Fibroblast of gingiva (primary cell): ENCODE measurements at regions not wholly inside any gene's neighbourhood (a gene's known extent, or its start where the extent isn't known, plus 50 kb on each side); places are given as distances from the start of the nearest gene placed in this dataset.

Source experiments
- DNase-seq: peaks from one replicate; pipeline ENCODE4 v3.0.0-alpha.2; 2011; ENCODE audit warnings: low read depth

DNA sequence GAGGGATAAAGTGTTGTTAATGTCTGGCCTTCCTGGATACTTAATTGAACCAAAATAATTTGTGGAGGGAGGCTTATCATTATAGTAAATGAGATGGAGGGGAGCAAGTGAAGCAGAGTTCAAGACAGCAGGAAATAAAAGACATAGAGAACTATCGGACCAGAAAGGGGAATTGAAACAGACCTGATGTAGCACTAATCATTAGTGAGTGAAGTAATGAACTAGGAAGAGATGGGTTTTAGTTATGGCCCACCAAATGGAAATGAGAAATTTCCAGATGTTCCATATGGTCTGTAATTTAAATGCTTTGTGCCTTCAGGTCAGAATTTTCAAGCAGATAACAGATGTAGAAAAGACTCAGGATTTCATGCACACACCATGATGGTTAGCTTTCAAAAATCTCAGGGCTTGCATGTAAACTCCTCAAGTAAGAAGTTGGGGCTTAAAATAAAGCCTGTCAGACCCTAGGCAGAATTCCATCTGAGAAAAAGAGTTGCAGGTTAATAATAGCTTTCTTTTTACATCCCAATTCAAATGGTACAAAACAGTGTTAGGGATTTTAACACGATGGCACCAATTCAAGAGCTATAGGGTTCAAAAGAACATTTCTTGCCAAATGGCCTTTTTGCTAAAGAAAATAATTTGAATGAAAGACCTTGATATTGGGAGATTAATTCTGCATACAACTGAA lies 355.8 kb downstream of the FSCB start:
- DNase-seq, result no peak

DNA sequence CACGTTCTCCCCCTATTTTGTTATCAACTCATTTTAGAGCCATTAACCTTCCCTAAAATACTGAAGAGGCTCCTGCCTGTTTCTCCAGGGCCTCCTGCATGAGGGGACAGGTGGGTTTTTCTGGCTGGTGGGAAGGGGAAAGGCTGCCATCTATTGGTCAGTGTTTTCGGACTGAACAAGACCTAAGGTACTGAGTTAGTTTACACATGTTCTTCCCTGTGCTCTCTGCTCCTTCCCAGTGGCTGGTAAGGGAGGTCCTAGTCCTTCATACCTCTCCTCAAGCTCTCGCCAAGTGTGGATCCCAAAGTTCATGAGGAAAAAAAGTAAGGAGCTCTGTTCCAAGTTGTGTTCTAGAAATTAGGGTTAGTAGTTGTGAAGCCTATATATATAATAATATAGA lies 357.5 kb downstream of the FSCB start:
- DNase-seq, result peak; percentile 1

DNA sequence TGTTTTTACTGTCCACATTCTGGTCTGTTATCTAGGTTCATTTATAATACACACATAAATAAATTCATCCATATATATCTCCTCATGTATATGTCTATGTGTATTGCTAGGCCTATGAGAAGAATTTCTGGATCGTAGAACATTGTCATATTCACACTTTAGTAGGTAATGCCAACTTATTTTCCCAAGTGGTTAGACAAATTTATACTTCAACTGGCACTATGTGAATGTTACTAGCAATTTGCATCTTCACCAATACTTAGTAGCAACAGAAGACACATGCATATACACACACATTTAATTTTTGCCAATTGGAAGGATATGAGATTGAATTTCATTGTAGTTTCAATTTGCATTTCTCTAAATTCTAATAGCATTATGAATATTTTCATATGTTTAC lies 365.1 kb downstream of the FSCB start:
- no peak for DNase-seq

DNA sequence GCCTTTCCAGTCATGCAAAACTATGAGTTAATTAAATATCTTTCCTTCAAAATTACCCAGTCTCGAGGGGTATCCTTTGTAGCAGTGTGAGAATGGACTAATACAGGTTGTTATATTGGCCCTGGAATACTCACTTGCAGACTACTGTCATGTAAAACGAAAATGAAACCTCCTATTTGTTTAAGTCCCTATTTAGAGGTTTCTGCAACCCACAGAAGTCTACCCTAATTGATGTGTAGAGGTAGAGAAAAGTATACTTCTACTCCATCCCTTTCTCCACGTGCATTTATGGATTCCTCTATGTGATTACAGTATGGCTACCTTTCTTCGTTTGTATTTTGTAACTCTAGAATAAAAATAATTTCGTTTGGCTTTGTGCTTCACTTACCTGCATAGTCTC lies 371.1 kb downstream of the FSCB start:
- DNase-seq, result no peak

DNA sequence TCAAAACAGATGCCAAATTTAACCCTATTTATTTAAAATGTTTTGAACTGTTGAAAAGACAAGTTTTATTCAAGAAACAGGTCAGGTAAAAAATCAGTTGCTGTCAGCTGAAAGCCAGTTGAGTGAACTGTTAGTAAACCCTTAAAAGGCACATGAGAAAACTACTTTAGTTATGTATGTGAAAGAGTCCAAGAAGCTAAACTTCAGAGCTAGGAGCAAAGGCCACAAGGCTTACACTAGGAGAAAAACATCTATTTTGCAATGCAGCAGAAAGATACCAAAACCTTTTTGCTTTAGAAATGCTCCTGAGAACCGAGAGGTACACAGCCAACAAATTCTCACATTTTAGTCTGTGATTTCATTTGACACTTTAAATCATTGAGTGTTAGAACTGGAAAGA lies 375.2 kb downstream of the FSCB start:
- no peak for DNase-seq

DNA sequence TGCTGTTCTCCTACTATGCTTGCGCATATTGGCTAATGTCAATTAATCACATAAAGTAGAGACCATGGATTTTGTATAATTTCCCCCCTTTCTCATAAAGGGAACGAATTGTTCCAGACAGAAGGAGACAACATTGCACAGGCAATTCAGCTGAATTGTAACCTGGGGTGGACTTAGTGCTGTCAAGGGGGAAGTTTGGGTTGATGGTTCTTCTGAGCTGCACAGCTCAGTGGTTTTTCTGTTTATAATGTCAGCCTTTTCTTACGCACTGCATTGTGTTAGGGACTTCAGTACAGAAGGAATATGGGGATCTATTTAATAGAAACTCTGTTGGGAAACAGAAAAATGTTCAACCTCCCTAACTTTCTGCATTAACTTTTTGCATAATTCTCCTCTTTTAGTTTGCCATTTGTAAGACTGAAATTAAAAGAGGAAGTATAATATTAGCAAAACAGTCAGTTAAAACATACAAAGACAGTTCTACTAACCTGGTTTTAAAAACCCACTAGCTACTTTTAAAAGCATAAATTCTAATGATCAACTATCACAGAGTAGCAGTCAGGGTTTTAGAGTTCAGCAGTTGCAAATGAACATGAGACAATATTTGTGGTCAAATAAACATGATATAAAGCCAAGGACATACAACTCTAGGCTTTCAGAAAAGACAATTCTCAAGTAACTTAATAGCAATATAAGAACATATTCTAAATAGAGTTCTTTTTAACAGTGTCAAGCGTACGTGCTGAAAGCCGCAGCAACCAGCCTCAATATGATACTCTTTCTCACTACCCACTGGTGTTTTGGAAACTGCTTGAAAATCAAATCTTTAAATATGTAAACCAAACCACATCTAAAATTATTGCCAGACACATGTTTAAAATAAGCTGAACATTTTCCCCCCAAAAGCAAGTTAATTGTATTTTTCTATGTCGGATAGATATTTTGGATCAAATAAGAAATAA lies 393.0 kb downstream of the FSCB start:
- DNase-seq, result no peak

DNA sequence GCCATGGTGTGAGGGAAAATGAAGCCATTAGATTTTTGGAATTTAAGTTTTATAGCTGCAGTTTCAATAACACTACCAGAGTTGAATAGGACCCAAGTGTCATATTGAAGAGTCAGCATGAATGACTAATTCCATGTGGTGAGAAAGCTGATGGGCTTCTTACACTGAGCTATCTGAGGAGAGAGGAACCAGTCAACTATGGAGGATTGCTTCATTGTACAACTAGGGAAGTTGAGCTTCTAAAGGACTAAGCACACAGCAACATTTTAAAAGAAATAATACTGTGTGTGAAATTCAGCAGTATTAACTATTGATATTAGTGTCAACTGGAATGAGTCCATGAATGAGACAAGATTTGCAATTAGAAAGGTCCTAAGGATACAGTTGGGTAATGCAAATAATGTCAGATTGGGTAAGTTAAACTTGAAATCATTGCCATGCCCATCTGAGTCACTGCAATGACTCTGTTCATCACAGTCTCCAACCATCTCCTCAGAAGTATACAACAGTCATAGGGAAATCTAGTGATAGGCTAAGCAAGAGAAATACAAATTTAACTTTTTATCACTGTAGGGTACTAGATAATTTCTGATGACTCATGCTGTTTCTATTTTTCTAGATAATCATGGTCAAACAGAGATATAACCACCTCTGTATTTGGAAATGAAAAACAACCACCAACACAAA lies 394.2 kb downstream of the FSCB start:
- DNase-seq, result peak; percentile 6

DNA sequence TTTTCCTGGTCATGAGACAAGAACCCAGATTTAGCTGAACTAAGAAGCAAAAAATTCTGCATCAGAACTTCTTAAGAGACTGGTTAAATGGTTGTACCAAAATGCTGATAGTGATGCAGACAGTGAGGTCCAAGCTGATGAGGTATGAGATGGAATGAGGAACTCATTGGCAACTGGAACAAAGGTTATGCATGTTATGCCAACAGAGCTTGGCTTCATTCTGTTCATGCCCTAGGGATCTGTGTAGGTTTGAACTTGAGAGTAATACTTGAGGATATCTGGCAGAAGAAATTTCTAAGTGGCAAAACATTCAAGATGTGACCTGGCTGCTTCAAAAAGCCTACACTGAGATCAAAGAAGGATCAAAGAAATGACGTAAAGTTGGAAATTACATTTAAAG lies 398.0 kb downstream of the FSCB start:
- peak; percentile 11 for DNase-seq

DNA sequence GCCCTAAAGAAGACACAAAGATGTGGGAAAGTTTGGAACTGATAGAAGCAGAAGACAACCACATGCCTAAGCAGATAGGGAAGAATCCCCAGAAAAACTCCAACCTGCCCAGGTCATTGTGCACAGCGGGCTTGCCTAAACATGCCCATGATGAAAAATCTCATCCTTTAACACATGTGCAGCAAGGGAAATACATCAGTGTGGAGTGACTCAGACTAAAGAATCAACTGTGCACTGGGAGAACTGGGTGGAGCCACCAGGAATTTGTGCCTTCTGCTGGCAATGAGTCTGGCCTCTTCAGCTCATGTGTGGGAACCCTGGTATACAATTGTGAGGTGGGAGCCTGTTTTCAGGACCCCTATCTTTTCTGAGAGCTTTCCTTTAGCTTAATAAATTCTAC lies 398.5 kb downstream of the FSCB start:
- DNase-seq, result no peak

DNA sequence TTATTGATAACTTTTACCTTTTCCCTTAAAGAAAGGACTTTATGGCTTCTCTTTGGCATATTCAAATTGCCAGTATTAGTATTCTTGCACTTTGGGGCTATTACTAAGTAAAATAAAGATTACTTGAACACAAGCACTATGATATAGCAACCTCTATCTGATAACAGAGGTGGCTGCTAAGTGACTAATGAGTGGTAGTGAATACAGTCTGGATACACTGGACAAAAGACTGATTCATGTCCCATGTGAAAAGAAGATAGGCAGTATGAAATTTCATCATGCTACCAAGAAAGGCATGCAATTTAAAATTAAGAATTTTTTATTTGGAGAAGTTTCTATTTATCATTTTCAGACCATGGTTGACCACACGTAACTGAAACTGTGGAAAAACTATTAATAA lies 399.9 kb downstream of the FSCB start:
- DNase-seq, result no peak

DNA sequence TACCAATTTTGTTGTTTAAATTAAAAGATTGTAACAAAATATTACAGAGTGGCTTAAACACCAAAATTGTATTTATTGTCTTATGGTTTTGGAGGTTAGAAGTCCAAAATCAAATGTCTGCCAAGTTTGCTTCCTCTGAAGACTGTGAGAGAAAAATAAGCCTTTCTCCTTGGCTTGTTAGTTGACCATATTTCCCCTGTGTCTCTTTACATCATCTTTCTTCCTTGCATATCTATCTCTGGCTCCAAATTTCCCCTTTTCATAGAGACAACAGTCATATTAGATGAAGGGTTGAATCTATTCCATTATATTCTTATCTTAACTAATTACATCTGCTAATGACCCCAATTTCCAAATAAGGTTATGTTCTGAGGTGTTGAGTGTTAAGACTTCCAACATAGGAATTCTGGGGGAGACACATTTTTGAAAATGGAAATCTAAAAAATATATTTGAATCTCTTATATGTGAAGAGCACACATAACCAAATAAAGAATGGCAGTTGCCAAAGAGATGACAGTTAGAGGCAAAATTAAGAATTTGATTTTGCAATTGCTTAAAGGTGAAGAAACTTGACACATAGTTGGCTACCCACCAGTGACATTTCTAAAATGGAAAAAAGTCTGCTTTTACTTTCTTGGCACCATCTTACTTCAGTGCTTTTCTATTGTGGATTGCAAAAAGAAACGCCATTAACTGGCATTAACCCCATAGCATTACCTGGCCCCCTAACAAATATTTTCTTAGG lies 407.2 kb downstream of the FSCB start:
- DNase-seq, result no peak

DNA sequence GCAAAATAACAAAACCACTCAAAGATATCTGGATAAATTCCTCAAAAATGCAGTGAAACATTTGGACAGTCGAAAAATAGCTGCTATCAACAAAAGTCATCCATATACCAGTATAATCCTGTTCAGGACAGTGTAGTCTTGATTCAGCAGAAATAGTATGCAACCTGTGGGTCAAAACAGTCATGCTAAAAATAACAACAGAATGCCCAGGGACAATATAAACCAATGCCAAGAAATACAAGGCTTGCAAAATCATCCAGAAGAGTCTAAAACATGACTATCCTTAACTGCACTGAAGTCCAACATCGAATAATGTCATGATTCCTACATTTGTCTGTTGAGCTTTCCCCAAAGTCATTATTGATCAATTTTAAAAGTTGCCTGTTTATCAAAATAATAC lies 425.9 kb downstream of the FSCB start:
- DNase-seq, result peak; percentile 36

DNA sequence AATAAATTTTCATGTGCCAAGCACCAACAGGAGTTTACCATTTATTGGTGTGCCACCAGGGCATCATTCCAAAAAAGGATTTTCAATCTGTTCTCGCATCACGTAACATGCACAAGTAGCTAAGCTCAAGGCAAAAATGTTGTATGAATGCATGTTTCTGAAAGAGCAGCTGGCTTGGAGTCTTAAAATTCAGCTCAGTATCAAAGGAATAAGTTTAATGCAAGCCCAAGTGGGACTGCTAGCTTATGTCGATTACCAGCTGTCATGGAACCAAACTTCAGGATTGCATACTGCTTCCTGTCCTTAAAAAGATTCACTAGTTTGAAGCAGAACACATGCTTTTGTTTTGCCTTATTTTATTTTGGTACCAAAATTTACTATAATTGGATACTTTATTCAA lies 437.0 kb downstream of the FSCB start:
- DNase-seq, result no peak

DNA sequence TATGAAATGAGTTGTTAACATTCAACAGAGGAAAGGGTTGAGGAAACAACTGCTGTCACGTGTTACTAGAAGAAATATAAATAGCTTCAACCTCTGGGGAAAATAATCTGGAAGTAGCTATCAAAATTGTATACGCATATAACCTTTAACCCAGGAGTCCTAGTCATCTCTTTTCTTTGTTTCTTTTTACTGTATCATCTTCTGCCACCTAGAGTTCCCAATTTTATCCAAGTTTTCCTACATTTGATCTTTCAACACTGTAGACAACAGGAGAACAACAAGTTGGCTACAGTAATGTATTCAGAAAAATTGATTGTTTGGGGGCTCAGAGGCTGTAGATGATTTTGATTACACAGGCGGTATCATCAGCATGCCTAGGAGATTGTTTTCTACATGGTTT lies 453.7 kb downstream of the FSCB start:
- no peak for DNase-seq

DNA sequence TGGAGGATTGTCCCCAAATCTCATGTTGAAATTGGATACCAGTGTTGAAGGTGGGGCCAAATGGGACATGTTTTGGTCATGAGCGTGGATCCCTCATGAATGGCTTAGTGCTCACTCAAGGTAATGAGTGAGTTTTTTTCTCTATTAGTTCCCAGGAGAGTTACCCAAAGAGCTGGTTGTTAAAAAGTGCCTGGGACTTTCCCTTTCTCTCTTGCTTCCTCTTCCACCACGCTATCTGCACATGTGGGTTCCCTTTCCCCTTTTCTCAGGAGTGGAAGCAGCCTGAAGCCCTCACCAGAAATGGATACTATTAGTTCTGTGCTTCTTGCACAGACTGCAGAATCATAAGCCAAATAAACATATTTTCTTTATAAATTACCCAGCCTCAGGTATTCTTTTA lies 465.4 kb downstream of the FSCB start:
- DNase-seq, result no peak

DNA sequence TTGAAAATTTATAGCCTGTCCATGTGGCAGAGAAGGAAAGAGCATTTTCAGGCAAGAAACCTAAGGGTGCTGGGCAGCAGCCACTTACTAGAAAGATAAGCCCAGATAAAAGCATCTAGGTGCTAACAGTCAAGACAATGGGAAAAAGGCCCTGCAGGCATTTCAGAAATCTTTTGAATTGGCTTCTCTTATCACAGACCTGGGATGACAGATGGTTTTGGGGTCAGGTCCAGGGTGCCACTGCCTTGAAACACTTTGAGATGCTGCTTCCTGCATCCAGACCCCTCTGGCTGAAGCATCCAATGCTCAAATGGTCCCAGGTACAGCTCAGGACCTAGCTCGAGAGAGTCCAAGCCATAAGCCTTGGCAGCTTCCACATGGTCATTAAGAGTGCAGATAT lies 466.5 kb downstream of the FSCB start:
- no peak for DNase-seq

DNA sequence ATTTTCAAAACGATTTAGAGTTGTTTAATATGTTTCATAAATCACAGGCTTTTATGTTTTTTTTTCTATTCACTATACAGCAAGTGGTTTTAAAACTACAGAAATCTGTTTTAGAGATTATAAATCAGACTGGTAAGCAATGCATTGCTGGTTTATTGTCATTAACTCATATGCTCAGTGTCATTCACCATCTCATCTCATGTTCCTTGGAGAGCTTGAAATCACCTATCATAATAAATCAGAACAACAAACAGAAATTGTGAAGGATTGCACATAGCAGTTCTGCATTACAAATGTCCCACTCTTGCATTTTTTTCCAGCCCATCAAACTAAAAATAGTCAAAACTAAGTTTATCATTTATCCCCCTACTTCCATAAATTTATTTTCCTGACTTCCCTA lies 470.8 kb downstream of the FSCB start:
- DNase-seq, result no peak

DNA sequence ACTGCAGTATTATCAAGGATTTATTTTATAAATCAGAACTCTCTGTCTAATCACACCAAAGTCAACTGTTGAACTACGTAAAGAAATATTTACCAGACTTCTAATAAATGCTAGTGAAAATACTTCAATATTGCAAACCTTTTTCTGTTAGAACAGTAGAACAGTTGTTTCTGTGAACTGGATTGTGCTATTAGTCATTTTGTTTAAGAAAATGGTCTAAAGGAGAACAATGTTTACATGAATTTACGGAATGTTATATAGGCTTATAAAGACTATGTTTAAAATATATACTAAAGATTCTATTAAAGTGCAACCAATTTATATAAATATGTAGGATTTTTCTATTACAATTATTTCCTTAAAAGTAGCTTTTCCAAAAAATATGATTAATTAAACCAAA lies 471.4 kb downstream of the FSCB start:
- no peak for DNase-seq

DNA sequence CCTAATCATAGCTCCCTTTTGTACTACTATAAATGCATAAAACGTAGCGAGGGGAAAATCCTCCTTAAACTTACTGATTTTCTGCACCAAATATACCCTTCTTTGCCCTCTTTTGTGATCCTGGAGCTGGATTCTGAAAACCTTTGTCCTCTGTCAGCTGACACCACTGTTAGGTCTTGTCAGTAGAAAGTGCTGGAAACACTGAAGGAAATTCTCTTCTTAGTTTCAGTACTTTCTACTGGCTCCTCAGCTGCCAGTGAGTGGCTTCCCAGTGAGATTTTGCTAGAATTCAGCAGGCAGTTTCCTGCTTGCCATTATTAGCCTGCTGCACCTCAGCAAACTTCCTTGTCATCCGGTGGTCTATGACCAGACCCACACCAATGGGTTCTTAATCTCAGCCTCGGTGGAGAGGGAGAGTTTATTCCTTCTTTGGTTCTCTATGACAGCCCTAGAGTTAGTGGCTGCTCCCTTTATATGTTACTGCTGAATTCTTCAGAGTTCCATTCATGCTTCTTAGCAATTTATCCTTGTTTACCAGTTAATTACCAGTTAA lies 476.2 kb downstream of the FSCB start:
- no peak for DNase-seq

DNA sequence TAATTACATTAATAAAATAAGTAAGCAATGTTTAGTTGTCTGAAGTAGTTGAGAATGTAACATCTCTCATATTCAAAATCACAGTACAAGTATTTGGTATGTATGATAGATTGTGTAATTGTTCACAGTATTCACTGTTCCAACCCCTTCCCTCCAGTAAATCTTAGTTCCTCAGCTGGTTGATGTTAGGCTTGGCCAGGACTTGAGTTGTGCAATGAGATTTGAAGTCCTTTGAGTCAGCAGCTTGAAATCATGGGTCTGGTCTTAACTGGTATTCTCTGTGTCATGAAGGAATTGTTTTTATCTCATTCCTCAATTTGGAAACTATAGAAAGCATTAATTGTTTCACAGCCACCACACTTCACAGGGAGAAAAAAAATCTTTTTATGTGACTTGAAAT lies 477.1 kb downstream of the FSCB start:
- DNase-seq, result peak; percentile 84

DNA sequence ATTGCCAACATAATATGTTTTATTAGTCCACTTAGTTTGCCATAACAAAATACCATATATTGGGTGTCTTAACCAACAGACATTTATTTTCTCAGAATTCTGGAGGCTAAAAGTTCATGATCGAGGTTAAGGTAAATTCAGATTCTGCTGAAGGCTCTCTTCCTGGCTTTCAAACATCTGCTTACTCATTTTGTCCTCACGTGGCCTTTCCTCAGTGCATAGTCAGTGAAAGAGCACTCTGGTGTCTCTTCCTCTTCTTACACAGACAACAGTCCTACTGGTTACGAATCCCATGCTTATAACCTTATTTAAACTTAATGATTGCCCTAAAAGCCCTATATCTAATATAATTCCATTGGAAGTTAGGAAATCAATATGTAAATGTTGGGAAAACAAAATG lies 479.7 kb downstream of the FSCB start:
- DNase-seq, result no peak

DNA sequence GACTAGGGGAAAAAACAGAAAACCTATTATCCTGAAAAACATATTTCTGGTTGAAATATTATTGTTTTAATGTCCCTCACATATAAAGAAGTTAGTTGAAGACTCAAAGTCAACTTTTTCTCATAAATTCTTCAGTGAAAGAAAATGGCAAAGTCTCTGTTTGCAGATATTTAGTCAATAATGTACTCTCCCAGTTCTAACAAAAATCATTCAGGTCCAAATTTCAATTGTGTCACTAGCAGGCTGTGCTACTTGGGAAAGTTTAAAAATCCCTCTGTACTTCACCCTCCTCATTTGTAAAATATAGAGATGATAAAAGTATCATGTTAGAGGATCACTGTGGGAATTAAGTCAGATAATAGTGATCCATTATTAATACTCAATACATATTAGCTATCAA lies 496.5 kb downstream of the FSCB start:
- no peak for DNase-seq
